ENCODE measurements at regions not wholly inside any gene's neighbourhood (a gene's known extent, or its start where the extent isn't known, plus 50 kb on each side); places are given as distances from the start of the nearest gene placed in this dataset.
"Not testable (repeated sequence)": the region's sequence is repeated elsewhere in the genome, so short reads cannot be mapped to it uniquely, and the experiment has no call there.

DNA sequence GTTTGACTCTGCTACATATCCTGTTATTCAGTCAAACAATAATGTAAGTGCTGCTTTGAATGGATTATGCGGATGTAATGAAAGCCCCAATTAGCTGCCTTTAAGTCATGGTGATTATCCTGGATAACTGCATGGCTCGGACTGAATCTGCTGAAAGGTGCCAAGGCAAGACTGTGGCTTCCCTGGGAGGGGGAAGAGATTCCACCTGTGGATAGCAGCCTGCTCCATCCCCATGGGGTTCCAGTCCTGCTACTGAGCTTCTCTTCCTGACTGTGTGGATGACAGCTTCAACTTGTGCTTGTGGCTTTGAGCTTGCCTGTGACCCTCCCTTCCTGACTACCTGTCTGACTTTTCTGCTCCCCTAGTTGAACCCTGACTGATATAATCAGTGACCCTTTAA, 540.0 kb upstream of the GYPC start:
- DNase-seq: no peak

DNA sequence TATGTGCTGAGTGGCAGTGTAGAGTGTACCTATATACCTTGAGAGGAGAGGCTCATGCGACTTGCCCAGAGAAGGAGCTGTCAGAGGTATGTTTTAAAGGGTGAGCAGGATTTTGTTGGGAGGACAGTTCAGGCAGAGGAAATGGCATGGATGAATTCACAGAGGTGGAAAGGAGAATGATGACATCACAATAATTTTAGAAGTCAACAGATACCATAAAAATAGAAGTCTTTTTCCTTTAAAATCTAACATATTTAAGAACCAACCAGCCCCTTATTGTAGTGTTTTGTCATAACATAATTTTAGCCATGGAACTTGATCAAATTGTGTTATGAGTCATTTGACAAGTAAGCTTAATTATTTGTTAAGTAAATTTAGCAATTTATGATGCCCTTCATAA, 538.1 kb upstream of the GYPC start:
- no peak for DNase-seq

DNA sequence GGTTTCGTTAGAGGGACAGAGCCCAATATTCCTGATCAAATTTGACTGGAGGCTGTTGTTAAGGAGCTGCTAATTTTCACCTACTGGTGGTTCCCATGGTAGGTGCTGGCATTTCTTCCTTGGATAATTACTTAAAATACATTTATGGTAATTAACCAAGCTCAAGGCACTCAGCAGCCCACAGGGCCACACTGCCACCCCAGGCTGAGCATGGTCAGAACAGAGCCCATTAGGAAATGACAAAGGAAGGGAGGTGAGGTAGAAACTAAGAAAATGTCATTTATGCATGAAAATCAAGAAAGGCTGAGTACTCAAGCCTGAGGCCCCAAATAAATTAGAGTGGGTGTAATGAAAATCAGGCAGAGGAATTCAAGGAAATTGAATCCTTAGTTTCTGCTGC, 510.2 kb upstream of the GYPC start:
- no peak for DNase-seq

DNA sequence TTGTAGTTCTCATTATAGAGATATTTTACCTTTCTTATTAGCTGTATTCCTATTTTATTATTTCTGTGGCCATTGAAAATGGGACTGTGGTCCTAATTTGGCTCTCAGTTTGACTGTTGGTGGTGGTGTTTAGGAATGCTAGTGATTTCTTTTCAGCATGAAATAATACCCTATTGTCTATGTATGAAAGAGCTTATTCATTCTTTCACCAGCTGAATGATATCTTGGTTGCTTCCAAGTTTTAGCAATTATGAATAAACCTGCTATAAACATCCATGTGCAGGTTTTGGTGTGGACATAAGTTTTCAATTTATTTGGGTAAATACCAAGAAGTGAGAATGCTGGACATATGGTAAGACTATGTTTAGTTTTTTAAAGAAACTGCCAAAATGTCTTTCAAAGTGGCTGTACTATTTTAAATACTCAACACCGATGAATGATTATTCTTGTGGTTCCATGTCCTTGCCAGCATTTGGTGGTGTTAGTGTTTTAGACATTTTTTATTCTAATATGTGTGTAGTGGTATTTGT, 501.6 kb upstream of the GYPC start:
- no peak for DNase-seq

DNA sequence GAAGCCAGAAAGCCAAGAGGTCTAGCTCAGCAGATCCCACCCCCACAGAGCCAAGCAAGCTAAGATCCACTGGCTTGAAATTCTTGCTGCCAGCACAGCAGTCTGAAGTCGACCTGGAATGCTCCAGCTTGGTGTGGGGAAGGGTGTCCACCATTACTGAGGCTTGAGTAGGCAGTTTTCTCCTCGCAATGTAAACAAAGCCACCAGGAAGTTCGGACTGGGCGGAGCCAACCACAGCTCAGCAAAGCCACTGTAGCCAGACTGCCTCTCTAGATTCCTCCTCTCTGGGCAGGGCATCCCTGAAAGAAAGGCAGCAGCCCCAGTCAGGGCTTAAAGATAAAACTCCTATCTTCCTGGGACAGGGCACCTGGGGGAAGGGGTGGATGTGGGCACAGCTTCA, 495.0 kb upstream of the GYPC start:
- not testable (repeated sequence) for DNase-seq

DNA sequence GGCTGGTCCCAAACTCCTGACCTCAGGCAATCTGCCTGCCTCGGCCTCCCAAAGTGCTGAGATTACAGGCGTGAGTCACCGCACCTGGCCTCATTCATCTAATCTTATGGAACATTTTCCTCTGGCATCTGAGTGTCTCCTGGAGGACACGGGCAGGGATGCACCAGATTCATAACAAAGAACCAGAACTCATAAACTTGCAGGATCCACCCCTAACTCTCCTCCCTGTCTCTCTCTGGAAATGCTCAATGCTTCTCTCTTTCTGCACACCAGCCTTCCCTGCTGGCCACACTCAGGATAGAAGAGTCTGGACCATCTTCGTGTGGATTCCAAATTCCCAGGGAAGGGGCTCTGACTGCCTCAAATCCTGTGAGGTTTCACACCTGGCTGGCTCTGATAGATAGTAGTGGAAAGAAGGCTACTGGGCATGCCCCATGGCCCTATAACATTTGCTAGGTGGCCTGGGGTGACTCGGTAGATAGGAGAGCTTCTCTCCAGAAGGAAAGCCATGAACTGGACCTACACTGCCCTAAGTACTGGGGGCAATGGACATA, 483.2 kb upstream of the GYPC start:
- DNase-seq: no peak

DNA sequence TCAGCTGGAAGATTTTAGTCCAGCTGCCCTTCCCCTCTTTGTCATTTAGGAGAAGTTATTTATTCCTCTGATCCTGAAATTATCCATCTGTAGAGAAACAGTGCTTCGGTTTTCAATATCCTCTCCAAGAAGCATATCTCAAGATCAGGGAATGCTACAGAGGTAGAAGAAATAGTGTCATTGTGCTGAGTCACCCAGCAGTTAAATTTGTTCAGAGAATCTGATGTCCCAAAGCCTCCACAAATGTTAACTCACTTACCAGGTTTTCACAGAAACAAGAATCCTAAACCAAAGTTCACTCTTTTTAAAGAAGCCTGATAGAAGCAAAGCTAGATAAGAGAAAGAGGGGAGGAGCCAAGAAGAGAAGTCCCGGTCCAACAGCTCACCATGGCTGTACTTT, 480.7 kb upstream of the GYPC start:
- no peak for DNase-seq

DNA sequence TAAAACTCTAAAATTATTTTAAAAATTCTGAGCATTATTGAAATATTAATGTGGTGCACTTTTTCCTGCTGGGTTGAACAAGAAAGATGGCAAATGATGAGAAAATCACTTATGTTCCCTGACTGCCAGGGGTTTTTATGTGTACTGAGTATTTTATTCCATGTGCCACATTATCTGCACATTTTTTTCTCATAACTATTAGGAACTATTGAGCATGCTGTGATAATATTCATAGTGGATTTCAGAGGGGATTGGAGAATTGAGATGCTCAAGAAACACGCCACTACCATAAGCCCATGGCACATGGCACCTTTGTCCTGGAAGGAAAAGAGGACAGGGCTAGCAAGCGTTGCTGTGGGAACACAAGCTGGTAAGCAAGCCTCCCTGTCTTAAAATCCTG, 478.5 kb upstream of the GYPC start:
- no peak for DNase-seq

DNA sequence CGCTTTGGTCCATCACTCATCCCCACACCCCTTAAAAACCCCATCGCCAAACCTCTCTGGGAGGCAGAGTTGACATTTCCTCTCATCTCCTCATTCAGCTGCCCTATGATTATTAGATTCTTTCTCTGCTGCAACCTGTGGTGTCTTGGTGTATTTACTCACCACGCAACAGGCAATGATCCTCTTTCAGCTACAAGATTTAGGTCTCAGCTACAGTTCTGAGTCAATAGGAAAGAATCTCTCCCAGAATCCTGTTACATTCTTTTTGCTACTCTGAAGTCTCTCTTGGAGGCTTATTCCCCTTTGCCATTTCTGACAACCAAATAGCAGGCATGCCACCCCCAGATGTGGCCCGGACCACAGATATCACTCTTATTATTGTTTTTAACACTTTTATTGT, 468.3 kb upstream of the GYPC start:
- no peak for DNase-seq

DNA sequence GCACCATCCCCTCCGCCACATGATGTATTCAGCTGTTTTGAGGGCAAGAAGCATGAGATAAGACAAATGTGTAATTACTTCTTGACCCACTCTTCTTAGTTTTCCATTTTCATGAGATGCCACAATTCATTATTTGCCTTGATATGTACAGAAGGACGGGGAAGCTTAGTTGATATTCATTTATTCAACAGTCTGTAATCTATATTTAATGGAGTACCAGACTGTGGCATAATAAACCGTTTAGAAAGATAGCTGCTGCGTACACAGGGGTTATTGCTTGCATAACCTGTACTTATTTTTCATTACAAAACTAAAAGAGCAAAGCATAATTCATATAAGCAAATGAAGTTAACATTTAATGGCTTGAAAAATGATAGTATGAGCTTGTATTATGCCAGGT, 466.4 kb upstream of the GYPC start:
- DNase-seq: no peak

DNA sequence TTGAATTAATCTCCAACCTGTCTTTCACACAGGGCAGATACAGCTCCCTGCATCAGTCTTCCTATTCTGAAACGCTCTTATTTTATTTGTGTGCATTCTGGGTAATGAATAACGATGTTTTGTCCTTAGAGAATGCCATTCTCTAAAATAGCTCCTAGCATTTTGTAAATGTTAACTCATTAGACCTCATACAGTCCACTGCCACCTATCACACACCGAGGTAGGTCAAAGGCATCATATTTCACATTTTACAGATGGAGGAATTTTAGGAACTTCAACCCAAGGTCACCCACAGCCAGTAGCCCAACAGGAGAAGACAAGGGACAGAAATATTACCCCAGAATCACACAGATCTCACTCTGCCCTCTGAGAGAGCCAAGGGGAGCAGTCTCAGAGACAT, 455.4 kb upstream of the GYPC start:
- DNase-seq: no peak

DNA sequence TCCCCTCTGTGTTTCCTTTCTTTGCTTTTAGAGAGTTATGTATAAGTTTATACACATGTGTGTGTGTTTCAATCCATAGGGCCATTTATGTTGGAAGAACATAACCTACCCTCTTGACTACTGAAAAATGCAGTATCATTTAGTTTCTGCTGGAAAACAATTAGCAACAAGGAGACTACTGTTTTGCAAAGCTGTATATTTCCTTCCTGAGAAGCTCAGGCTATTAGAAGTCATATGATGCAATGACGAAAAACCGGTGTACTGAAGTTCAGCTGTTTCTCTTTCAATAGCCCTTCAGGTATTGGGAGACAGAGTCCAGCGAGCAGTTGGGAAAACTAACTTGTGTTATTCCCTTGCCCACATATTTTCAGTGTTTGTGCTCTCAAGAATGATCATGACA, 447.7 kb upstream of the GYPC start:
- no peak for DNase-seq

DNA sequence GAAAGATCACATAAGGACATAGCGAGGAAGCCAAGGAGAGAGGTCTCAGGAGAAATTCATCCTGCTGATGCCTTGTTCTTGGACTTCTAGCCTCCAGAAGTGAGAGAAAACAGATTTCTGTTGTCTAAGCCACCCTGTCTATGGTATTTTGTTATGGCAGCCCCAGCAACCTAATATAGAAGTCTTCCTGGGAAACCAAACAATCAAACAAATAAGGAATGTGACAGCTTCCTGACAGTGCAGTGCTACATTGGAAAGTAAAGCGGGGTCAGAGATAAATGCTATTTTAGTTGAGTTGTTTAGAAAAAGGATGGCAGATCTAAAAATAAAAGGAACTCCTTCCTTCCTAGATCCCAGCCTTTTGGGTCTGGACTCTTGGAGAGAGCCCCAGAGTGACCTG, 443.2 kb upstream of the GYPC start:
- no peak for DNase-seq

DNA sequence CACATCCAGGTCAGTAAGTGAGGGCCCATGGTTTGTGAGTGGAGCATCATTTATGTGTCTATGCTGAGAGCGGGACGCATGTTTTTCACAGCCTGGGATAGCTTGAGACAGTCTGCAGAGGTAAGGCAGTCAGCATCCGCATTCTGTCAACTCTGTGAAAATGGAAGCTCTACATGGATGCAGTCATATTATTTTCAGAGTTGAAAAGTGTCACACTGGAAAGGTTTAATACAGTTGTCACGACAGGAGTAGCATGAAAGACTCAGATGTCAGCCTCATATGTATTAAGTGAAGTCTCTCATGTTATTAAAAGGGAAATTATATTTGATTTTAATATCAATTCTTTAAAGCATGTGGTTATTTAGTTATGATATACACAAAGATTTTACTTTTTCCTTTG, 436.9 kb upstream of the GYPC start:
- no peak for DNase-seq

DNA sequence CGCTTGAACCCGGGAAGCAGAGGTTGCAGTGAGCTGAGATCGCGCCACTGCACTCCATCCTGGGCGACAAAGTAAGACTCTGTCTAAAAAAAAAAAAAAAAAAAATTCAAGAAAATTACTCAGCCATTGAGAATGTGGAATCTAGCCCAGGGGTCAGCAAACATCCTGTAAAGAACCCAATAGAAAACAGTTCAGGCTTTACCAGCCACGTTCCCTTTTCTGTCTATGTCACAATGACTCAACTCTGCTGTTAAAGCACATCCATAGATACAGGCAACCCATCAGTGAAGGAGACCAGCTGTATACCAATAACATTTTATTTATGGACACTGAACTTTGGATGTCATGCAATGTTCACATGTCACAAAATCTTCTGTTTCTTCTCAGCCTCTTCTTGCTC, 435.6 kb upstream of the GYPC start:
- no peak for DNase-seq

DNA sequence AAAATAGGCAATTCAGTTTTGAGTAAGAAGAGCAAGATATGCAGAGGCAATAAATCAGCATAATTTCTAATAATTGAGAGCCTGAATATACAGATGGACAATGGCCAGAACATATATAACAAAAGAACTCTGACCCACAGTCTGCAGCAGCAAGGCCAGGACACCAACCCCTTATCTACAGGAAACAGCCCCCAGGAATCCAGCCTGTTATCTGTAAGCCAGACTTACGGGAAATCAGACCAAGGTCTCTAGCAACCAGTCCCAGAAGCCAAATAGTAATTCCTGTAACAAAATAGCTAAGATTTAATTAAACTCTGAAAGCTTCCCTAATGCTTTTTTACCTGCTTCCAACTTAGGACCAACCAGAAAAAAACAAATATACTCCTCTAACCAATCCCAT, 434.5 kb upstream of the GYPC start:
- no peak for DNase-seq

DNA sequence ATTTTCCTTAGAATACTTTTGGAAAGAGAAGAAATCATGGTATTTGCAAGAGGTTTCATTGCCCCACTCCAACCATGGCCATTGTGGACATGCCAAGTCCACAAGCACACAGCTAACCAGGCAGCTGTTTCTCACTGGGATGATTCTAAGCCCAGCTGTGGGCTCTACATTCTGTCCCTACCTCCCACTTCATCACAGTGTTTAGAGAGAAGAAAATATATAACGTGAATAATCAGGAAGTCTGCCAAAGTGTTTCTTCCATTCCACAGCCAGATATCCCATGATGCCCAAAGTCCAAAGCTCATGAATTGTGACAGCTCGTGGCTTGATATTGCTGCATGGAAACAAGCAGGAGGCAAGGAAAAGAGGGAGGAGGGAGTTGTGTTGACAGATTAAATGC, 433.7 kb upstream of the GYPC start:
- DNase-seq: no peak

DNA sequence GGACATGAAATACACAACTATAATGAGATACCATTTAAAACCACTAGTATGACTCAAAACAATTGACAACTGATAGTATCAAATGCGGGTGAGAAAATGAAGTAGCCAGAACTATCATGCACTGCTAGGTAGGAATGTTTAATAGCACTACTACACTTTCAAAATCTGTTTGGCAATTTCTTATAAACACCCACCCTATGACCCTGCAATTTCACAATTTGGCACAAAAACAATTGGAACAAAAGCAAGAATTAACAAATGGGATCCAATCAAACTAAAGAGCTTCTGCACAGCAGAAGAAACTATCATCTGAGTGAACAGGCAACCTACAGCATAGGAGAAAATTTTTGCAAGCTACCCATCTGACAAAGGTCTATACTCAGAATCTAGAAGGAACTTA, 431.2 kb upstream of the GYPC start:
- no peak for DNase-seq

DNA sequence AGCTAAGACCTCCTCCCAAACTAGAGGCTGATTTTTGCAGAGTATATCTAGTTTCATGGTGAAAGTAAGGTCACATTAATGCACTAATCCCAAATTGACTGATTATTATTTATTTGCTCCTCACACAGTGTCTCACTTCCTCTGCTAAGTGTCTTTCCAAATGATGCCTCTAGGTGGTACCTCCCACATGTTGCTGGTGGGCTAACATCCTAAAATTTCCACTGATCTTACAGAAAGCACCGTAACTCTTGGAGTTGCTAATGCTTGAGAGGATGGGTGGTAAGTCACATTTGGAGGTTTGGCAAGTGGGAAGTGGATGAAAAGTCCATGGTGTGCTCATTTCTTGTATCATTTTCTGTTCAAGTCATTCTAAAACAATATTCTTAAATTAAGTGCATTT, 428.7 kb upstream of the GYPC start:
- no peak for DNase-seq

DNA sequence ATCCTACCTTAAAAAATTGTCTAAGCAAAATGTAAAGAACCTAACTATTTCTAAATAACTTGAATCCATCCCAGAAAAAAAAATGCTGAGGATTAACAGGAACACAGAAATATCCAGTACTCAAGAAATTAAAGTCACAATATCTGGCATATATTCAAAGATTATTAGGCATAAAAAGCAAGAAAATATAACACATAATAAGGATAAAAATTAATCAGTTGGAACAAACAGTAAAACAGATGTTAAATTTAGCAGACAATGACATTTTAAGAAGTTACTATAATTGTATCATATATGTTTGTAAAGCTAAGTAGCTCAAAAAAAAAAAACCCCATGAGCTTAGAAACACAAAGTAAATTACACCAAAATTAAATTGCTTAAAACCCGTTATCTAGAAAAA, 427.4 kb upstream of the GYPC start:
- DNase-seq: no peak

DNA sequence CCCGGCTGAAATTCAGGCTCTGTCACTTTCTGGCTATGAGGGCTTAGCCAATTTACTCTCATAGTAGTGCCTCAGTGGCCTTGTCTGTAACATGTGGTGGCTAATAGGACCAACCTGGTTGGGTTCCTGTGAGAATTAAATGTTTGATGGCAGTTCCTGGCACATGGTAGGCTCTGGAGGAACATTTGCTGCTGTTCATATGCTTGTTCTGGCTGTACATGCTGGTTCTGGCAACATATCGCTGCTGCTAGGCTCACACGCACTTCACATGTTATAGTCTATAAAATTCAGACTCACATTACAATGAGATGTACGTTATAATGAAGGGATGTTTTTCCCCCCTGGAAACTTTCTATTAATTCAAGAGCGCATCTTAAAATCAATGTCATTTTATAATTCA, 417.7 kb upstream of the GYPC start:
- no peak for DNase-seq

DNA sequence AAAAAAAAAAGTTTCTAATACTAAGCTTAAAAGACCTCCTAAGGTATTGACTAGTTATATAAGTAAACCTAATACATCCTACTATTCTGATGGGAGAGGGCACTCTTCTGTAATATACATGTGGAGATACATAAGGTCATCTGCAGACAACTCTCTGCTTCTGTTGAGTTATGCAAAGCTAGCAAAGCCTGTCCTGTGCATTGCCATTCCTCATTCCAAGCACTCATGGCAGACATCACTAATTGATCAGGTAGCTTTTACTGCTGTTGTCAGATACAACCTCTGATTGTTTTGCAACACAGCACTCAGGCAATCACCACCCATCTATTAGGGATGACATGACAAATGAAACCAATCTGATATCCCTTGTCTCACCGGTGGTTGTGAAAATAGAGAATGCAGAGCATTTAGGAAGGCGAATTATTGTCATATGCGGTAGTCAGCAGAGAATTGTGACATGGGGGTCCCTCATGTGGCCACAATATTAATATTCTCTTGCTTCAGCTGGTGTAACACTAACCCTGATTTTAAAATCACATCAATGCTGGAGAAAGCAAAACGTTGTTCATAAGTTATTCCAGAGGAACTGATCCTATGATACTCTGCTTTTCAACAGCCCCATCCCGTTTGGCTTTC, 416.5 kb upstream of the GYPC start:
- no peak for DNase-seq

DNA sequence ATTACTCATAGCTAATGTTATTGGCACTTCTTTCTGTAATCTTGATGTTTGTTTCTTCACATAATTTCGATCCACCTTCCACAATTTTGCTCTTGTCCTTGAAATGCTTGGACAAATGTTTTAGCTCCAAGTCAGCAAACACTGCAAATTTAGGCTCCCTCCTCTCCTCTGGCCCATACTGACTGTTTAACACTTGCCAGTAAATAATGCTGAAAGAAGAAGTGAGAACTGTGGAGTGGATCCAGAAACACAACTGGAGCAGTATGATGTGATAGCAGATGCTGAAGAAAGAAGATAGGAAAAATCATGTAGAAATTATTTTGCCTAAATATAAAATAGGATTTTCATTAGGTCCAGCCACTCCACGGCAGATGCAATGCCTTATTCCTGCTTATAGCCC, 415.0 kb upstream of the GYPC start:
- no peak for DNase-seq

DNA sequence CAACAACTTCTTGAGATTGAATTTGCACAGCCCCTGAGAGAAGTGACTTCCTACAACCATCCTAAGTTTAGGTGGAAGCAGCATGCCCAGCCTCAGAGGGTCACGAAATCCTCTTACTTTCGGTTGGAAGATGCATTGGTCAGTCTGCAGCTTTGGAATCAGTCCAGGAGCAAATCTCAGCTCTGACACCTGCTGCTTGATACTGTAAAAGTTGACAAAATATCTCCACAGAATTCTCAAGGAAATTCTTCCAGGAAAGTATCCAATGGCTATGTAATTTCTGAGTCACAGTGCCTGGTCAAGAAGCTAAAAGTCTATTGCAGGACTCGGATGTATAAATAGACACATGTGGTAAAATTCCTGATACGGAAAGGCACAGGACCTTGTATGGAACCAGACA, 414.5 kb upstream of the GYPC start:
- DNase-seq: no peak

DNA sequence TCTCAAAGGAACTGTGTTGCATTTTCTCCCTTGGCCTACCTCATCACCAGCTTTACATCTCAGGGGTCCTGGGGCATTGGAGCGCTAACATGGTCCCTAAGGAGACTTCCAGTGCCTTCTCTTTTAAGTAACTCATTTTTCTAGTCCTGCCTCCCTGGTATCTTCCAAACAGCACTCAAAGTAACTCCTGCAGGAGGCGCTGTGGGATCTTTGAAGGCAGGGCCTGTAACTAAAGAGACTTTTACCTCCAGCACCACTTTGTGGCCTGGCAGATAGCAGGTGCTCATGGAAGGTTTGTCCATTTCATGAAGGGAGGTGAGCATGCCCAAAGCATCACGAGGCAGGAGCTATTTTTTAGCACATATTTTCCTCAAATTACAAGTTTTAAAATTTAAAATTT, 411.0 kb upstream of the GYPC start:
- no peak for DNase-seq
